DND-41 (cell line): ENCODE measurements at regions not wholly inside any gene's neighbourhood (a gene's known extent, or its start where the extent isn't known, plus 50 kb on each side); places are given as distances from the start of the nearest gene placed in this dataset.

ENCODE experiments used
- ATAC-seq: fragments of 200-7000 bp; cut with Tn5 transposase; 3 replicates; pipeline ENCODE4 v1.9.1; 2021; ENCODE audit warnings: low read depth; ENCODE audit not compliant: insufficient read depth
- DNase-seq: peaks from one replicate; pipeline ENCODE4 v3.0.0-alpha.2; 2020
- H2AFZ ChIP-seq: 2 replicates; pipeline ENCODE4 v1.6.0; 2012; ENCODE audit warnings: low read depth, low read length
- H3K27ac ChIP-seq: 2 replicates; pipeline ENCODE4 v1.5.1; 2012; ENCODE audit warnings: low read length, inconsistent platforms
- H3K27me3 ChIP-seq: fragments of 200-600 bp; sonication (generic); 2 replicates; pipeline ENCODE4 v1.6.0; 2012; ENCODE audit warnings: low read length, mild to moderate bottlenecking, inconsistent platforms; ENCODE audit not compliant: insufficient read depth, poor library complexity
- H3K36me3 ChIP-seq: 2 replicates; pipeline ENCODE4 v1.5.1; 2012; ENCODE audit warnings: low read length, inconsistent platforms; ENCODE audit not compliant: insufficient read depth
- H3K4me1 ChIP-seq: 2 replicates; pipeline ENCODE4 v1.5.1; 2012; ENCODE audit warnings: mild to moderate bottlenecking, low read length; ENCODE audit not compliant: insufficient read depth
- H3K4me2 ChIP-seq: 2 replicates; pipeline ENCODE4 v1.6.0; 2012; ENCODE audit warnings: mild to moderate bottlenecking, moderate library complexity, low read length, inconsistent platforms; ENCODE audit not compliant: insufficient read depth
- H3K4me3 ChIP-seq, 2 experiments: fragments of 200-600 bp in 1 of 2; shearing (Covaris generic) in 1 of 2; 2 replicates each; pipeline ENCODE4 v1.5.1; 2012 to 2016; ENCODE audit warnings: inconsistent platforms in 2 of 2, low read length in 2 of 2, mild to moderate bottlenecking in 2 of 2, low read depth in 1 of 2, moderate library complexity in 1 of 2
- H3K79me2 ChIP-seq: 2 replicates; pipeline ENCODE4 v1.6.0; 2012; ENCODE audit warnings: low read length, inconsistent platforms; ENCODE audit not compliant: insufficient read depth
- H3K9ac ChIP-seq: 2 replicates; pipeline ENCODE4 v1.6.0; 2012; ENCODE audit warnings: low read depth, mild to moderate bottlenecking, inconsistent platforms, low read length, moderate library complexity
- H3K9me3 ChIP-seq: 2 replicates; pipeline ENCODE4 v1.5.1; 2012; ENCODE audit warnings: low read length, moderate library complexity, mild to moderate bottlenecking, inconsistent platforms; ENCODE audit not compliant: insufficient read depth, severe bottlenecking
- H4K20me1 ChIP-seq: 2 replicates; pipeline ENCODE4 v1.6.0; 2012; ENCODE audit warnings: low read length; ENCODE audit not compliant: insufficient read depth
- EZH2 ChIP-seq: IDR thresholded peaks from 3 replicates; pipeline ENCODE4 v1.6.1; 2012; ENCODE audit warnings: borderline replicate concordance, low read depth, mild to moderate bottlenecking, moderate library complexity, low read length, inconsistent platforms; ENCODE audit not compliant: severe bottlenecking
- TF ChIP-seq, protein P1 (sequence below): IDR thresholded peaks from 2 replicates; pipeline ENCODE4 v1.5.1; 2012; ENCODE audit warnings: borderline replicate concordance, low read length, moderate library complexity, mild to moderate bottlenecking; ENCODE audit not compliant: poor library complexity, severe bottlenecking; ENCODE audit errors: extremely low read depth

DNA sequence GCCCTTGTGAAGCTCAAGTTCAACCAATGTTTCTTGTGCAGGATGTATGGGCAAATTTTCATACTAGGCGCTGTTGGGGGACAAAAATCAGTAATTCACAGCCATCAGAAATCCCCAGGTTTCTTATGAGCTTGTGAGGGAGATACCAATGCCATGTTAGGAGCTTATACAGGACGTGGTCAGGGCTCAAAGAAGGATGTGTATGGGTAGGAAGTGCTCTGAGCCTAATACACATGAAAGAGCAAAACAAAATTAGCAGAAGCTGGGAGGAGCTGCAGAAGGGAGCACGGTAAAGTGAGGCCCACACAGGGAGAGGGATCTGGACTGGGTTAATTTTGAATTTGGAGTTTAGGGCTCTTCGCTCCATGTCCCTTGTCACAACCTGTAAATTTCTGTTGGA is 114.6 kb upstream of the MAP3K1 start:
- no peak overlapping the region for H3K4me2 ChIP-seq
- H3K9ac ChIP-seq: no peak overlapping the region
- no peak for TF ChIP-seq EZH2
- TF ChIP-seq, protein P1, sequence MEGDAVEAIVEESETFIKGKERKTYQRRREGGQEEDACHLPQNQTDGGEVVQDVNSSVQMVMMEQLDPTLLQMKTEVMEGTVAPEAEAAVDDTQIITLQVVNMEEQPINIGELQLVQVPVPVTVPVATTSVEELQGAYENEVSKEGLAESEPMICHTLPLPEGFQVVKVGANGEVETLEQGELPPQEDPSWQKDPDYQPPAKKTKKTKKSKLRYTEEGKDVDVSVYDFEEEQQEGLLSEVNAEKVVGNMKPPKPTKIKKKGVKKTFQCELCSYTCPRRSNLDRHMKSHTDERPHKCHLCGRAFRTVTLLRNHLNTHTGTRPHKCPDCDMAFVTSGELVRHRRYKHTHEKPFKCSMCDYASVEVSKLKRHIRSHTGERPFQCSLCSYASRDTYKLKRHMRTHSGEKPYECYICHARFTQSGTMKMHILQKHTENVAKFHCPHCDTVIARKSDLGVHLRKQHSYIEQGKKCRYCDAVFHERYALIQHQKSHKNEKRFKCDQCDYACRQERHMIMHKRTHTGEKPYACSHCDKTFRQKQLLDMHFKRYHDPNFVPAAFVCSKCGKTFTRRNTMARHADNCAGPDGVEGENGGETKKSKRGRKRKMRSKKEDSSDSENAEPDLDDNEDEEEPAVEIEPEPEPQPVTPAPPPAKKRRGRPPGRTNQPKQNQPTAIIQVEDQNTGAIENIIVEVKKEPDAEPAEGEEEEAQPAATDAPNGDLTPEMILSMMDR: no peak
- no peaks in the 10 kb centered on the region for H3K36me3 ChIP-seq
- no peaks in the 10 kb centered on the region for H3K9me3 ChIP-seq
- no peak for ATAC-seq
- no peak for DNase-seq
- no peak overlapping the region for H3K4me3 ChIP-seq
- H4K20me1 ChIP-seq: no peaks in the 10 kb centered on the region
- peaks cover 31% of the 10 kb centered on the region for H3K27me3 ChIP-seq
- no peak overlapping the region for H3K27ac ChIP-seq
- H2AFZ ChIP-seq: no peak overlapping the region
- no peaks in the 10 kb centered on the region for H3K4me1 ChIP-seq
- H3K79me2 ChIP-seq: no peaks in the 10 kb centered on the region

DNA sequence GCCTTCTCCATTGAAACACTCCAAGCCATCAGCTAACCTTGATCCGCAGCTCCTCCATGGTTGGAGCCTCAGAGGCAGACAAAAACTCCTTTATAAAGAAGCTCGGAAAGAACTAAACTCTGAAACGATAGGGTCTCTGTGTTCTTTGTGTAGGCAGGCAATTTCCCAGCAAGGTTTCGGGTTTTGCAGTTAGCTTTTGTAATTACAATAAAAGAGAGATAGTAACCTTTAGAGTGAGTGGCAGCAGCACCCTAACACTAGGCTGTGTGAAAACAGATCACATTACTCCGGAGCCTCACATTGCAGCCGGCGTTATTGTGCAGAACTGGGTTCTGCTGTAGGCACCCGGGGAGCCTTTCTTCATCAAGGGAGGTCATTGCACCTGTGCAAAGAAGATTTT is 115.8 kb upstream of the MAP3K1 start:
- no peak overlapping the region for H3K27ac ChIP-seq
- no peaks in the 10 kb centered on the region for H3K36me3 ChIP-seq
- H3K4me1 ChIP-seq: no peaks in the 10 kb centered on the region
- no peak overlapping the region for H3K4me2 ChIP-seq
- no peaks in the 10 kb centered on the region for H4K20me1 ChIP-seq
- no peak overlapping the region for H3K4me3 ChIP-seq
- peaks cover 31% of the 10 kb centered on the region for H3K27me3 ChIP-seq
- H3K79me2 ChIP-seq: no peaks in the 10 kb centered on the region
- TF ChIP-seq, protein P1: no peak
- TF ChIP-seq EZH2: no peak
- H3K9me3 ChIP-seq: no peaks in the 10 kb centered on the region
- DNase-seq: no peak
- H3K9ac ChIP-seq: no peak overlapping the region
- ATAC-seq: no peak
- H2AFZ ChIP-seq: no peak overlapping the region

DNA sequence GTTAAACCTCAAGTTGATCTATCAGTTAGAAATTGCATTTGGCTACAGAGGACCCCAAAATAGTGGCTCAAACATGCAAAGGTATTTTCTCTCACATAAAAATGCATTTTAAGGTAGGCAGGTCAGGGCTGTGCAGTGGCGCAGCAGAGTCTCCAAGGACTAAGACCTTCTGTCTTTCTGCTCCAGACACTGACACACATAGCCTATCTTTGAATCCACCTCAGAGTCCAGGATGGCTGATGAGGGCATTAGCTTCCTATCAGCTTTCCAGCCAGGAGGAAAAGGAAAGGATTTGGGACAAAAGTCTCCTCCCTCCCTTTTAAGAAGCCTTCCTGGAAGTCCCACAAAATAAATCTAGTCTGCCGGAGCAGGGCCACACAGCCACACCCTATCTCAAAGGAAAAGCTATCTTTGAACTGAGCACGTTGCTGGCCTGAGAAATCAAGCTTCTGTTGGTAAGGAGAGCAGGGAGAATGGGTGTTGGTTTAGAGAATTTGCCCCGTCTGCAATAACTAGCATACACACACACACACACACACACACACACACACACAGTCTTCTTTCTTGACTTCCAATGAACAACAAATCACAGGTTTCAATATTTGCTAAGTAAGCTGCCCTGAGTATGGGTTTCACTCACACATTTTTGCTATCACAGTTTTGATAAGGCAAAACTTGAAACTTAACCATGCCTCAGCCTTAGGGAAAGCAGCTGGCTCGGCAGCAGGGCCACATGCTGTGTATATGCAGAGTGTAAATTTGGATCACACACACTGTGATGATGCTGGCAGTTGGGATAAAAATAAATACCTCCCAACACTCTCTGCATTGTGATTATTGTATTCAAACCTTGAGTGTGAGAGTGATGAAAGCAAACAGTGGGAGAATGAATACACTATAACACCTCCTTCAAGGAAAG is 116.6 kb upstream of the MAP3K1 start:
- ATAC-seq: no peak
- TF ChIP-seq, protein P1: no peak
- no peak overlapping the region for H3K9ac ChIP-seq
- no peak overlapping the region for H3K4me3 ChIP-seq
- no peaks in the 10 kb centered on the region for H3K79me2 ChIP-seq
- no peak overlapping the region for H3K27ac ChIP-seq
- no peaks in the 10 kb centered on the region for H4K20me1 ChIP-seq
- DNase-seq: no peak
- no peaks in the 10 kb centered on the region for H3K4me1 ChIP-seq
- no peaks in the 10 kb centered on the region for H3K36me3 ChIP-seq
- H2AFZ ChIP-seq: no peak overlapping the region
- no peaks in the 10 kb centered on the region for H3K9me3 ChIP-seq
- peaks cover 28% of the 10 kb centered on the region for H3K27me3 ChIP-seq
- H3K4me2 ChIP-seq: no peak overlapping the region
